Vagina (tissue), 2 donors: ENCODE measurements at regions not wholly inside any gene's neighbourhood (a gene's known extent, or its start where the extent isn't known, plus 50 kb on each side); places are given as distances from the start of the nearest gene placed in this dataset.

Source experiments
- POLR2A ChIP-seq, 2 donors: fragments of 450-650 bp; IDR thresholded peaks; one replicate each; pipeline ENCODE4 v1.6.1; 2017; ENCODE audit warnings: antibody characterized with exemption in 2 of 2, mild to moderate bottlenecking in 2 of 2, moderate library complexity in 2 of 2
- POLR2AphosphoS5 ChIP-seq, 2 donors: sonication (generic); formaldehyde crosslinking; IDR thresholded peaks; one replicate each; pipeline ENCODE4 v1.9.0; 2017; ENCODE audit warnings: antibody characterized with exemption in 2 of 2, mild to moderate bottlenecking in 2 of 2, low read depth in 1 of 2; ENCODE audit not compliant: insufficient read depth in 1 of 2
- TF ChIP-seq, protein P1 (sequence below), 3 experiments: fragments of 450-650 bp in 2 of 3; fragments of 200-600 bp in 1 of 3; sonication (generic) in 1 of 3; IDR thresholded peaks; one replicate each; pipeline ENCODE4 v1.5.1; 2017 to 2019; ENCODE audit warnings: antibody characterized with exemption in 3 of 3, mild to moderate bottlenecking in 2 of 3, moderate library complexity in 2 of 3

DNA sequence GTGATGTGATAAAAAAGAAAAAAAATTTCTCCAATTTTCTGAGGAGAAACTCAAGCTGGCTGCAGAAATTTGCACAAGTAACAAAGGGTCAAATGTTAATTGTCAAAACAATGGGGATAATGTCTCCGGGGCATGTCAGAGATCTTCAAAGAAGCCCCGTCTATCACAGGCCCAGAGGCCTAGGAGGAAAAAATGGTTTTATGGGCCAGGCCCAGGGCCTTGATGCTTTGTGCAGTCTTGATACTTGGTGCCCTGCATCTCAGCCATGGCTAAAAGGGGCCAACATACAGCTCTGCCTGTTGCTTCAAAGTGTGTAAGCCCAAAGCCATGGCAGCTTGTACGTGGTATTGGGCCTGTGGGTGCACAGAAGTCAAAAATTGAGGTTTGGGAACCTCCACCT lies 961.0 kb downstream of the FAM133A start:
- TF ChIP-seq, protein P1, sequence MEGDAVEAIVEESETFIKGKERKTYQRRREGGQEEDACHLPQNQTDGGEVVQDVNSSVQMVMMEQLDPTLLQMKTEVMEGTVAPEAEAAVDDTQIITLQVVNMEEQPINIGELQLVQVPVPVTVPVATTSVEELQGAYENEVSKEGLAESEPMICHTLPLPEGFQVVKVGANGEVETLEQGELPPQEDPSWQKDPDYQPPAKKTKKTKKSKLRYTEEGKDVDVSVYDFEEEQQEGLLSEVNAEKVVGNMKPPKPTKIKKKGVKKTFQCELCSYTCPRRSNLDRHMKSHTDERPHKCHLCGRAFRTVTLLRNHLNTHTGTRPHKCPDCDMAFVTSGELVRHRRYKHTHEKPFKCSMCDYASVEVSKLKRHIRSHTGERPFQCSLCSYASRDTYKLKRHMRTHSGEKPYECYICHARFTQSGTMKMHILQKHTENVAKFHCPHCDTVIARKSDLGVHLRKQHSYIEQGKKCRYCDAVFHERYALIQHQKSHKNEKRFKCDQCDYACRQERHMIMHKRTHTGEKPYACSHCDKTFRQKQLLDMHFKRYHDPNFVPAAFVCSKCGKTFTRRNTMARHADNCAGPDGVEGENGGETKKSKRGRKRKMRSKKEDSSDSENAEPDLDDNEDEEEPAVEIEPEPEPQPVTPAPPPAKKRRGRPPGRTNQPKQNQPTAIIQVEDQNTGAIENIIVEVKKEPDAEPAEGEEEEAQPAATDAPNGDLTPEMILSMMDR (IDR thresholded peaks at IDR 0.05) = no peak
- no peak for TF ChIP-seq POLR2A (IDR thresholded peaks at IDR 0.05)
- TF ChIP-seq POLR2AphosphoS5 (IDR thresholded peaks at IDR 0.05; ENCODE audit: insufficient read depth in 1 of 2, low read depth in 1 of 2) = no peak
